Endothelial cell of umbilical vein (primary cell): ENCODE measurements at regions not wholly inside any gene's neighbourhood (a gene's known extent, or its start where the extent isn't known, plus 50 kb on each side); places are given as distances from the start of the nearest gene placed in this dataset.

Experiments used
- BruUV-seq: library from RNA; stranded (reverse); fragments of 400-500 nt; replicated peaks from 2 replicates; lab custom pipeline; 2021; lab: Mats Ljungman, UMichigan
- CTCF ChIA-PET: fragments of 300-600, 350-600 bp; sonication (Branson Sonifier 250); formaldehyde crosslinking; loops from one replicate; lab custom pipeline; 2021; ENCODE audit warnings: antibody characterized with exemption, inconsistent platforms; lab: Charles Lee
- POLR2A ChIA-PET: fragments of 300-600, 350-600 bp; sonication (Branson Sonifier 250); formaldehyde crosslinking; loops from one replicate; lab custom pipeline; 2021; ENCODE audit warnings: antibody characterized with exemption, inconsistent platforms; lab: Charles Lee
- DNase-seq: peaks from one replicate; pipeline ENCODE4 v3.0.0-alpha.2; 2011; ENCODE audit warnings: low read depth, low spot score
- FAIRE-seq: peaks from 2 replicates; lab custom pipeline; 2011; peaks lifted over from hg19 to GRCh38; lab: Jason Lieb, UNC
- H2AFZ ChIP-seq: 2 replicates; pipeline ENCODE4 v1.6.0; 2012; ENCODE audit warnings: low read depth, low read length, control low read depth, inconsistent platforms
- H3K27ac ChIP-seq: 2 replicates; pipeline ENCODE4 v1.5.1; 2011; ENCODE audit warnings: low read depth, mild to moderate bottlenecking, control low read depth, low read length, moderate library complexity; ENCODE audit not compliant: insufficient read depth
- H3K27me3 ChIP-seq, 2 experiments: 2 replicates each; pipeline versions ENCODE4 v1.6.0 to v1.6.1; 2011; ENCODE audit warnings: low read length in 2 of 2, mixed read lengths in 1 of 2; ENCODE audit not compliant: control insufficient read depth in 2 of 2, insufficient read depth in 2 of 2
- H3K36me3 ChIP-seq, 2 experiments: 2 replicates in 1 of 2; 3 replicates in 1 of 2; pipeline ENCODE4 v1.5.1; 2011; ENCODE audit warnings: low read length in 2 of 2, mild to moderate bottlenecking in 1 of 2, moderate library complexity in 1 of 2; ENCODE audit not compliant: control insufficient read depth in 2 of 2, insufficient read depth in 2 of 2; ENCODE audit errors: extremely low read depth in 1 of 2
- H3K4me1 ChIP-seq: 3 replicates; pipeline ENCODE4 v1.5.1; 2011; ENCODE audit warnings: mild to moderate bottlenecking, low read length; ENCODE audit not compliant: control insufficient read depth, insufficient read depth; ENCODE audit errors: extremely low read depth
- H3K4me2 ChIP-seq: 2 replicates; pipeline ENCODE4 v1.6.1; 2011; ENCODE audit warnings: low read length, control low read depth, mixed read lengths; ENCODE audit not compliant: insufficient read depth
- H3K4me3 ChIP-seq, 3 experiments: fragments of 200-600 bp in 1 of 3; sonication (generic), shearing (Covaris generic) in 1 of 3; replicated peaks in 1 of 3; 2 replicates each; pipeline ENCODE4 v1.5.1; 2011 to 2016; ENCODE audit warnings: control low read depth in 3 of 3, low read length in 3 of 3, mild to moderate bottlenecking in 2 of 3, inconsistent platforms in 1 of 3, low read depth in 1 of 3, moderate library complexity in 1 of 3; ENCODE audit not compliant: insufficient read depth in 1 of 3
- H3K79me2 ChIP-seq: 2 replicates; pipeline ENCODE4 v1.6.0; 2012; ENCODE audit warnings: low read length, inconsistent platforms; ENCODE audit not compliant: control insufficient read depth, insufficient read depth
- H3K9ac ChIP-seq: replicated peaks from 2 replicates; pipeline ENCODE3; 2011; ENCODE audit warnings: low read length, control low read depth; ENCODE audit not compliant: insufficient read depth; ENCODE audit errors: extremely low read depth
- H3K9me1 ChIP-seq: replicated peaks from 3 replicates; pipeline ENCODE4 v1.6.0; 2011; ENCODE audit warnings: mild to moderate bottlenecking, low read length; ENCODE audit not compliant: control insufficient read depth, insufficient read depth; ENCODE audit errors: extremely low read depth
- H3K9me3 ChIP-seq: replicated peaks from 2 replicates; pipeline ENCODE4 v1.5.1; 2012; ENCODE audit warnings: low read length, inconsistent platforms; ENCODE audit not compliant: control insufficient read depth, insufficient read depth
- H4K20me1 ChIP-seq: replicated peaks from 2 replicates; pipeline ENCODE3; 2011; ENCODE audit warnings: mild to moderate bottlenecking, low read length; ENCODE audit not compliant: control insufficient read depth, insufficient read depth; ENCODE audit errors: extremely low read depth
- EZH2 ChIP-seq: IDR thresholded peaks from 2 replicates; pipeline ENCODE4 v1.6.1; 2012; ENCODE audit warnings: borderline replicate concordance, low read depth, mild to moderate bottlenecking, moderate library complexity, low read length, inconsistent platforms; ENCODE audit not compliant: severe bottlenecking
- FOS ChIP-seq: IDR thresholded peaks from 2 replicates; pipeline ENCODE4 v1.6.1; 2011; ENCODE audit warnings: mild to moderate bottlenecking, low read length, moderate library complexity, borderline replicate concordance; ENCODE audit not compliant: insufficient read depth
- GATA2 ChIP-seq: IDR thresholded peaks from 2 replicates; pipeline ENCODE4 v1.7.0; 2011; ENCODE audit warnings: low read depth, mild to moderate bottlenecking, moderate library complexity, mixed read lengths, low read length; ENCODE audit not compliant: insufficient read length, insufficient read depth
- JUN ChIP-seq: IDR thresholded peaks from 2 replicates; pipeline ENCODE4 v1.6.1; 2011; ENCODE audit warnings: borderline replicate concordance, low read depth; ENCODE audit not compliant: insufficient read length, insufficient read depth
- MYC ChIP-seq: IDR thresholded peaks from one replicate; pipeline ENCODE4 v1.6.1; 2011; ENCODE audit warnings: mild to moderate bottlenecking, low read depth, low read length
- POLR2A ChIP-seq: IDR thresholded peaks from 2 replicates; pipeline ENCODE4 v1.6.1; 2012; ENCODE audit warnings: low read depth, mild to moderate bottlenecking, control low read depth, low read length
- POLR2AphosphoS5 ChIP-seq: IDR thresholded peaks from 2 replicates; pipeline ENCODE4 v1.6.1; 2012; ENCODE audit warnings: low read depth, mild to moderate bottlenecking, control low read depth, low read length, moderate library complexity; ENCODE audit not compliant: insufficient read depth
- dilution Hi-C: fragments of 300-500 bp; cut with MboI; formaldehyde crosslinking; loops from one replicate; pipeline ENCODE4 v1.15.0; 2019; ENCODE audit warnings: low sequenced_read_pairs; ENCODE audit not compliant: extremely low pct_ligation_motif_present
- intact Hi-C: fragments of 100-400 bp; cut with micrococcal nuclease; formaldehyde crosslinking; loops from one replicate; pipeline ENCODE4 v1.10.0; 2022
- TF ChIP-seq, protein P1 (sequence below): IDR thresholded peaks from 2 replicates; pipeline ENCODE4 v1.6.1; 2011; ENCODE audit not compliant: insufficient read depth, insufficient read length
- TF ChIP-seq, protein P2 (sequence below), 2 donors: IDR thresholded peaks; 1 replicate in 1 of 2; 2 replicates in 1 of 2; pipeline ENCODE4 v1.5.1; 2011; ENCODE audit warnings: low read length in 2 of 2, mild to moderate bottlenecking in 2 of 2, moderate library complexity in 2 of 2, control low read depth in 1 of 2, inconsistent platforms in 1 of 2, low read depth in 1 of 2; ENCODE audit not compliant: insufficient read depth in 1 of 2; ENCODE audit errors: extremely low read depth in 1 of 2

DNA sequence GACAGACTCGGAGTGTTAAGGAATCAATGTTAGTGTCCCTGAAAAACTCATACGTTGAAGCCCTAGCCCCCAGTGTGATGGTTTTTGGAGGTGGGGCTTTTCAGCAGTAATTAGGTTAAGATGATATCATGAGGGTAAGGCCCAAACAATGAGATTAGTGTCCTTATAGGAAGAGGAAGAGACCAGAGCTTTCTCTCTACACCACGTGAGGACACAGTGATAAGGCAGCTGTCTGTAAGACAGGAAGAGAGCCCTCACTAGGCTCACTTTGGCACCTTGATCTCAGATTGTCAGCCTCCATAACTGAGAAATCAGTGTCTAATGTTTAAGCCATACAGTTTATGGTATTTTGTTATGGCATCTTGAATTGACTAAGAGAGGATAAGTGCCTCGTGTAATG, 403.2 kb downstream of the NPIPA7 start:
- dilution Hi-C loops: no loop called here
- ChIA-PET POLR2A (no interaction called here), CTCF (no interaction called here)
- no peaks in the 10 kb centered on the region for H3K79me2 ChIP-seq
- no peaks in the 10 kb centered on the region for H3K9me1 ChIP-seq
- H3K4me2 ChIP-seq: no peak overlapping the region
- intact Hi-C loops: no loop called here
- no peaks in the 10 kb centered on the region for H3K4me1 ChIP-seq
- peaks cover 2% of the 10 kb centered on the region for H3K9me3 ChIP-seq
- no peak overlapping the region for H3K27ac ChIP-seq
- no peaks in the 10 kb centered on the region for H4K20me1 ChIP-seq
- H3K36me3 ChIP-seq: no peaks in the 10 kb centered on the region
- H3K27me3 ChIP-seq: no peaks in the 10 kb centered on the region
- BruUV-seq: no TSS peak
- TF ChIP-seq EZH2 (no peak), JUN (no peak)
- FAIRE-seq (no peak), DNase-seq (no peak)
- no peak overlapping the region for H3K4me3 ChIP-seq
- H3K9ac ChIP-seq: no peak overlapping the region
- no peak overlapping the region for H2AFZ ChIP-seq

DNA sequence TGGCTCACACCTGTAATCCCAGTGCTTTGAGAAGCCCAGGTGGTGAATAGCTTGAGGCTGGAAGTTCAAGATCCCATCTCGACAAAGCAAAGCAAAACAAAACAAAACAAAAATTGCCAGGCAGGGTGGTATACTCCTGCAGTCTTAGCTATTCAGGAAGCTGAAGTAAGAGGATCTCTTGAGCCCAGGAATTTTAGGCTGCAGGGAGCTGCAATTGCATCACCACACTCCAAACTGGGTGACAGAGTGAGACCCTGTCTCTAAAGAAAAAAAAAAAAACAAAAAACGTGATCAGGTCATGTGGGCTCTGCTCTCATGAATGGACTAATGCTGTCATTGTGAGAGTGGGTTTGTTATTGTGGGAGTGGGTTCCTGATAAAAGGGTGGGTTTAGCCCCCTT, 409.1 kb downstream of the NPIPA7 start:
- no peak overlapping the region for H3K4me3 ChIP-seq
- H3K27me3 ChIP-seq: no peaks in the 10 kb centered on the region
- FAIRE-seq (no peak), DNase-seq (no peak)
- dilution Hi-C loops (no loop called here), intact Hi-C loops (no loop called here)
- H3K9ac ChIP-seq: no peak overlapping the region
- H3K9me3 ChIP-seq: peaks cover 5% of the 10 kb centered on the region
- H3K79me2 ChIP-seq: no peaks in the 10 kb centered on the region
- H2AFZ ChIP-seq: no peak overlapping the region
- POLR2A ChIA-PET: interaction anchor here (0.7 kb wide), 1 partner anchor 8 kb away, joined by 4 read pairs; no protein-coding TSS in a partner anchor
- H3K36me3 ChIP-seq: no peaks in the 10 kb centered on the region
- CTCF ChIA-PET: no interaction called here
- no peak overlapping the region for H3K27ac ChIP-seq
- TF ChIP-seq, protein P1, sequence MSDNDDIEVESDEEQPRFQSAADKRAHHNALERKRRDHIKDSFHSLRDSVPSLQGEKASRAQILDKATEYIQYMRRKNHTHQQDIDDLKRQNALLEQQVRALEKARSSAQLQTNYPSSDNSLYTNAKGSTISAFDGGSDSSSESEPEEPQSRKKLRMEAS: no peak
- no peak for TF ChIP-seq POLR2A
- no peak for TF ChIP-seq GATA2
- TF ChIP-seq POLR2AphosphoS5: no peak
- no peak for TF ChIP-seq MYC
- TF ChIP-seq JUN: no peak
- no peak for TF ChIP-seq EZH2
- TF ChIP-seq, protein P2, sequence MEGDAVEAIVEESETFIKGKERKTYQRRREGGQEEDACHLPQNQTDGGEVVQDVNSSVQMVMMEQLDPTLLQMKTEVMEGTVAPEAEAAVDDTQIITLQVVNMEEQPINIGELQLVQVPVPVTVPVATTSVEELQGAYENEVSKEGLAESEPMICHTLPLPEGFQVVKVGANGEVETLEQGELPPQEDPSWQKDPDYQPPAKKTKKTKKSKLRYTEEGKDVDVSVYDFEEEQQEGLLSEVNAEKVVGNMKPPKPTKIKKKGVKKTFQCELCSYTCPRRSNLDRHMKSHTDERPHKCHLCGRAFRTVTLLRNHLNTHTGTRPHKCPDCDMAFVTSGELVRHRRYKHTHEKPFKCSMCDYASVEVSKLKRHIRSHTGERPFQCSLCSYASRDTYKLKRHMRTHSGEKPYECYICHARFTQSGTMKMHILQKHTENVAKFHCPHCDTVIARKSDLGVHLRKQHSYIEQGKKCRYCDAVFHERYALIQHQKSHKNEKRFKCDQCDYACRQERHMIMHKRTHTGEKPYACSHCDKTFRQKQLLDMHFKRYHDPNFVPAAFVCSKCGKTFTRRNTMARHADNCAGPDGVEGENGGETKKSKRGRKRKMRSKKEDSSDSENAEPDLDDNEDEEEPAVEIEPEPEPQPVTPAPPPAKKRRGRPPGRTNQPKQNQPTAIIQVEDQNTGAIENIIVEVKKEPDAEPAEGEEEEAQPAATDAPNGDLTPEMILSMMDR (IDR thresholded peaks at IDR 0.05; ENCODE audit: extremely low read depth in 1 of 2, insufficient read depth in 1 of 2, low read depth in 1 of 2, low read length in 2 of 2): no peak
- no peak for TF ChIP-seq FOS
- H3K4me1 ChIP-seq: no peaks in the 10 kb centered on the region
- BruUV-seq: no TSS peak
- no peaks in the 10 kb centered on the region for H4K20me1 ChIP-seq
- H3K9me1 ChIP-seq: no peaks in the 10 kb centered on the region
- H3K4me2 ChIP-seq: no peak overlapping the region
